ENCODE measurements at regions not wholly inside any gene's neighbourhood (a gene's known extent, or its start where the extent isn't known, plus 50 kb on each side); places are given as distances from the start of the nearest gene placed in this dataset.

DNA sequence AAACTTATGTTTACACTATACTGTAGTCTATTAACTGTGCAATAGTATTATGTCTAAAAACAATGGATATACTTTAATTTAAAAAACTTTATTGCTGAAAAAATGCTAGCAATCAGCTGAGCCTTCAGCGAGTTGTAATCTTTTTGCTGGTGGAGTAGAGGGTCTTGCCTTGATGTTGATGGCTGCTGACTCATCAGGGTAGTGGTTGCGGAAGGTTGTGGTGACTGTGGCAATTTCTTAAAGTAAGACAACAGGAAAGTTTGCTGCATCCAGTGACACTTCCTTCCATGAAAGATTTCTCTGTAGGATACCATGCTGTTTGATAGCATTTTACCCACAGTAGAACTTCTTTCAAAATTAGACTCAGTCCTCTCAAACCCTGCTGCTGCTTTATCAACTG, 234.7 kb upstream of the CSF3R start:
- no peak for DNase-seq

- DNase-seq, result no peak
Observed at GRCh38 chr1:36715797-36716196, 233.1 kb upstream of the CSF3R start.

- no peak for DNase-seq
Observed at GRCh38 chr1:36714301-36714700, 231.6 kb upstream of the CSF3R start.

GRCh38 chr1:36711480-36711879, 228.8 kb upstream of the CSF3R start:
- no peak for DNase-seq

DNA sequence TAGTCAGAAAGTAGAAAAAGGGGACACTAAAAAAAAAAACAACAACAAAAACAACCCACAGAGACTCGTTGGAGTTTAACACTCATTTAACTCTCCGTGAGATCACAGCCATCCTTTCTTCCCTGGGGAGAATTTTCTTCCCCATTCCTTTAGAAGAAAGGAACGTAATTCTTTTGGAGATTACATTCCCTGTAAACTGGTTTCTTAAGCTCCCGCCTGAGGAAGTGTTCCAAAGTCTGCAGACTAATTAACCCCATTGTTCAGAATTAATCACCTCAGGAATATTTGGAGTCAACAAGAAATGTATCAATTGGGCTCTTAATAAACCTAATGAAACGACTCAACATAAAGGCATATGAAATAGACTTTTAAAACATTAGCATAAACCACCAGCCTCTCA, 228.2 kb upstream of the CSF3R start:
- no peak for DNase-seq

GRCh38 chr1:36709869-36710481, 227.3 kb upstream of the CSF3R start:
- peak in 1 of 2 experiments; percentile 47 for DNase-seq

DNA sequence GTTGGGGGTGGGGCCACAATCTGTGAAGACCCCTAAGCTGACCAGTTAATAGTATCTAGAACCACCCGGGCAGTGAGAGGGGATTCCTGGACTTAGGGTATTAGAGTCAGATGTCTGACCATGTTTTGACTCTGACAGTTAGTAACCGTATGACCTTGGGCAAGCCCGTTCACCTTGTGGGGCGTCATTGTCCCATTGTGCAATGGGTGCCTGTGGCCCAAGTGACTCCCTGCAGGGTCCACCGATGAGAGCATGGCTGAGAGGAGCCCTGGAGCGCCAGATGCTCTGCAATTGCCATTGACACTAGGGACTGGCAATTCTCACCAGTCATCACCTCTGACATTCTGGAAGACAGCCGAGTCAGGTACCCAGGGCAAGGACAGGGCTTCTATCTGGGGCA, 225.9 kb upstream of the CSF3R start:
- DNase-seq, result no peak

DNA sequence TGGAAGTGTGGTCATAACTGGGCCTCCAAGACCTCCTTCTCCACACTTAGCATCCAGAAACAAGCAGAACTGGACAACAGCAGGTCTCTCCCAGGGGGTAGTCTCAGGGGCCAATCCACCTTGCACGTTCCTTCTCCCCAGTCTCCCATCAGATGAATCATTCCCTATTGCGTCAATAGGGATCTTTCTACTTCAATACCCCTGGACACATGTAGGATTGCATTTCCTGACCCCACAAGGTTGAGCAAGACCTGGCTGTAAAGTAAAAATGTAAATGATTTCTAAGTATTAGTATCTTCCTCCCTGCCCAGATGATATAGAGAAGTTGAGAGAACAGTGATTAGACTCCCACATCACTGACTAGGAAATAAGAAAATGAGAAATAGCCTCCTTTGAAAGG, 224.5 kb upstream of the CSF3R start:
- no peak for DNase-seq

DNA sequence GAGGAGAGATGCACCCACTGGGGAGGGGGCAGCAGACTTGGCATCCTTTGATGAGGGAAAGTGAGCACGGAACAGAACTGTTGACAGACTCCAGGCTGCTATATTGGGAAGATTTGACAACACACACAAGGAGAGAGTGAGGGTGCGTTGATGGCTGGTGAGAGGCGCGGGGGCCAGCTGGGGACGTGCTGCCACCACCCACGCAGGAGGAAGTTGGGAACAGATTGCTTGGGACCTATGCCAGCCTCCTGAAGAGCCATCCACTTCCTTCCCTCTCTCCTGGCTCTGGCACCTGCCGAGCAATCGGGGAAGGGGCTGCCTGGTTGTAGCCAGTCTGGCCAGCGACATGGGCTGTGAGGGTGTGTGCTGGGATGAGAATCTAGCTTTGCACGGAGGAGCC, 223.7 kb upstream of the CSF3R start:
- DNase-seq, result peak in 1 of 2 experiments; percentile 28

DNA sequence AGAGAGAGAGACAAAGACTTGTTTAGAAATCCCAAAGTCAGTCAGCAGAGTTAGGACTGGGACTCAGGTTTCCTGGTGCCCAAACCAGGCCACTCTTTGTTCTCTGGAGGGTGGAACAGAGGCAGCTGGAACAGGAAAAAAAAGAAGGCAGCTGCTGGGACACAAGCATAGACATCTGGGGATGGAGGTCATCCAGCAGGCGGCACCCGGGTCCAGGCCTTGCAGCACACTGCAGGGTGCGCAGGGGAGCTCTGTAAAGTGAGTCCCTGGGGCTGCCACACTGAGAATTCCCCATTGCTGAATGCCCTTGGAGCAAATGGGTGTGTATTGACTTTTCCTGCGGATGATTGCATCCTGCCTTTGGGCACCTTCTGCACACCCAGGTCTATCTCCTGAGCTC, 222.9 kb upstream of the CSF3R start:
- peak in 1 of 2 experiments; percentile 42 for DNase-seq

GRCh38 chr1:36703526-36704208, 221.0 kb upstream of the CSF3R start:
- peak; percentile 87 to 91 for DNase-seq

GRCh38 chr1:36702963-36703362, 220.2 kb upstream of the CSF3R start:
- DNase-seq, result no peak

- DNase-seq, result no peak
Observed at GRCh38 chr1:36699113-36699911, 216.6 kb upstream of the CSF3R start.

DNA sequence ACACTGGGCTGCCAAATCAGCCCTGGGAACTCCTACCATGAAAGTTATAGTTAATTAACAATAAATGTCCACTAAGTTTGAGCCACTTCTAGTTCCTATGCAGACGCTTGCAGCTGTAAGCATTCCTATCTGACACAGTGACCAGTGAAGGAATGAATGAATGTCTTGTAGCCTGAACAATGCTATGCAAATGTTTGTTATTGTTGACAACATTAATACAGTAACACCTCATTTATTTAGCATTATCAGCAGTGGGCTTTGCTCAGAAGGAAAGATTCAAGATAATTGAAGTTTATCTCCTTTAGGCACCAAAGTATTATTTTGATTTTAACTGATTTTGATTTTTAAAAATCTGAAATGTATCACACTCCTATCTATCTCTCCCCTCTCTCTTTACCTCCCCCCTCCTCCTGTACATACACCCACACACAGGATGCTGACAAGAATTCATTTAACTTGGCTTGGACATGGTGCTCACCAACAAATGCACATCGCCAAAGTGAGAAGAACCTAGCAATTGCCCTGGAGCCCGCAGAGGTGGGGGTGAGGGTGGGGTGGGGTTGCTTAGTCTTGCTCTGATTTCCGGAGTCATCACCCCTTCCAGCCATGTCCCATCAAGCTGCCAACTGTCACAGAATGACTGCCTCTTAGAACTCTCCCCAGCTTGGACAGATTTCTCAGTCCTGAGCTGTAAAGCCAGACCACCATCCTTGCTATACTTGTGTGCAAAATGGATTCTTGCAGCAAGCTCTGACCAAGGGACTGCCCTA, 215.3 kb upstream of the CSF3R start:
- no peak for DNase-seq

DNA sequence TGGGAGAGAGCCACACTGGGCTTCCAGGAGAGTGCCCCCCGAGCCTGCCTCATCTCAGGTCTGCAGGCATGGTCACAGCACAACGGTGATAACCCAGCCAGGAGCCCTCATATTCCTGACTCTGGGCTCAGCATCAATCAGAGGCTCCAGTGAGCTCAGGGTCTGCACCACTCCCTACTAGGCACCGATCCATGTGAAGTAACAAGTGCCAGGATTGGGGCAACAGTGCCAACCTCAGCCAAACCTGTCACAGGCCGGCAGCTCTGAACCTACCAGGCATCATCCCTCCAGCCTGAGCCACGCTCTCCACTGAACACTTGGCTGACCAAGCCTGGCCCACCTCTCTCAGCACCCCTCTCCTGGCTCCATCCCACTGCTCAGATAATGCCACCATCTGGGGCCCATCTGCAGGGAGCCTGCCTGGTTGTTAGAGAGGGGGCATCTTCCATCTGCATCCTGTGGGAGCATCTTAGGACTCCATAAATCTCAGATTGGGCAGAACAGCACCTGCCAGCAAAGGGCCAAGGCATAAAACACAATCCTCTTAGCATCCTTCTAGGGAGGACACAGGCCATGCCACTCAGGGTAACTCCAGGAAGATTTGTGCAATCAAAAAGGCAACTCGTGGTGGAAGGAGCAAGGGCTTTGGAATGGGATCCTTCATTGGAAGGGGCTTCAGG, 213.7 kb upstream of the CSF3R start:
- DNase-seq, result no peak

DNA sequence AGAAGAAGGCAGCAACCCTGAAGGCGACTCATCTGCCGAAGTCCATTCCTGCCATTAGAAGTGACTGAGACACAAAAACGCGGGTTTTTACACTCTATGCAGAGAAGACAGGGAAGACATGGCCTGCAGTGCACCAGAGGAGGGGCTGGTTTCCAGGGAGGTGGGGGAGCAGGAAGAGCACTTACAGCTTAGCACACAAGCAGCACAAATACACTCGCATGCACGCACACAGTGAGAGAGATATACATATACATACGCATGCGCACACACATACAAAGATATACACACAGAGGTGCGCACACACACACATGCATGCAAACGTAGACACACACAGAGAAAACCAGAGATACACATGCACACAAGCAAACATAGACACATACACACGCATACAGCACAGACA, 210.9 kb upstream of the CSF3R start:
- no peak for DNase-seq

GRCh38 chr1:36693161-36693525, 210.4 kb upstream of the CSF3R start:
- no peak for DNase-seq

DNA sequence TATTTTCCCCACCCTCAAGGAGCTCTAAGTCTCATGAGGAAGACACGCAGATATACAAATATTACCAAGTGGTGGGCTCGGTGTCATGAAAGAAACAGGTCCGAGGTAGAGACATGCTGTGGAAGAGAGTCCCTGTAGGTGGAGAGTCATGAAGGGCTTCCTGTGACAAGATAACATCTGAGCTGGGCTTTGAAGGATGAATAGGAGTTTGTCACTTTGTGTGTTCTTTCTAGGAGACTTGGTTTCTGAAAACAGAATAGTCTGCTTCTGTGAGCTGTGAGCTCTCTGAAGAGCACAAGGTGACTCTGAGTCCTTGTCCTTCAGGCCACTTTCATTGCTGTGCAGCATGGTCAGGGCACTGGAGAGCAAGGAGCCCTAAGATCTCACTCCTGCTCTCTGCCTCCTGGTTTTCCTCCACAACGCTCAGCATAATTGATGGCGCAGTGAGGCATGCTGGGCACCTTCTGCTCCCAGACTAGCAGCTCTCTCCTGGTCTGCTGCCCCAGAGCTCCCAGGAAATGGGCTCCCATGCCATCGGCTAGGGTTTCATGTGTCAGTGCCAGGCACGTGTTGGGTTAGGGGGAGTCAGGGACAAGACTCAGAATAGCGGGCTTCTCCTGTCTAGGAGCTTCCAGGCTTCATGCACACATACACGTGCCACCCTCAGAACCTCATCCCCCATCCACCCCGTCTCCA, 209.9 kb upstream of the CSF3R start:
- DNase-seq, result no peak

- DNase-seq, result no peak
Observed at GRCh38 chr1:36691374-36691773, 208.7 kb upstream of the CSF3R start.

- no peak for DNase-seq
Observed at GRCh38 chr1:36689992-36690391, 207.3 kb upstream of the CSF3R start.

DNA sequence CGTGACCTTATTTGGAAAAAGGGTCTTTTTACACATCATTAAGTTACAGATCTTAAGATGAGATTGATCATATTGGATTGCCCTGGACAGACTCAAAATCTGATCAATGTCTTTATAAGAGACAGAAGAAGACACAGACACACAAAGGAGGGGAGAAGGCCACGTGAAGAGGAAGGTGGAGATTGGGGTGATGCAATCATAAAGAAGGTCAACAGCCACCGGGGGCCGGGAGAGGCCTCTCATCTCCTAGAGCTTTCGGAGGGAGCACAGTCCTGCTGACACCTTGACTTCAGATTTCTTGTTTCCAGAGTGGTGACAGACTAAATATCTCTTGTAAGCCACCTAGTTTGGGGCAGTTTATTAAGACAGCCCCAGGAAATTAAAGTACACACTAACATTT, 204.6 kb upstream of the CSF3R start:
- DNase-seq, result no peak

GRCh38 chr1:36675931-36676562, 193.3 kb upstream of the CSF3R start:
- DNase-seq, result no peak
